G401 (cell line): ENCODE measurements at regions not wholly inside any gene's neighbourhood (a gene's known extent, or its start where the extent isn't known, plus 50 kb on each side); places are given as distances from the start of the nearest gene placed in this dataset.

ENCODE experiments used
- DNase-seq: peaks from one replicate; pipeline ENCODE4 v3.0.0-alpha.2; 2015; ENCODE audit warnings: low spot score
- in situ Hi-C: cut with HindIII; loops from 2 replicates; pipeline ENCODE4 v1.10.0; 2016; ENCODE audit warnings: low sequenced_read_pairs, mixed read lengths

GRCh38 chr11:91248199-91248807, 976.3 kb upstream of the FAT3 start:
- in situ Hi-C loops, result no loop called here
- DNase-seq, result peak; percentile 8

GRCh38 chr11:91247009-91247735, 977.4 kb upstream of the FAT3 start:
- in situ Hi-C loops, result no loop called here
- DNase-seq, result no peak

- in situ Hi-C loops, result no loop called here
Observed at GRCh38 chr11:91244912-91245311, 979.7 kb upstream of the FAT3 start.

GRCh38 chr11:91243630-91244029, 981.0 kb upstream of the FAT3 start:
- DNase-seq, result no peak
- in situ Hi-C loops, result no loop called here

More at GRCh38 chr11:91244912-91245311, 979.7 kb upstream of the FAT3 start:
- no peak for DNase-seq

- in situ Hi-C loops, result no loop called here
- DNase-seq, result no peak
Observed at GRCh38 chr11:91243051-91243450, 981.6 kb upstream of the FAT3 start.

GRCh38 chr11:91241226-91241625, 983.4 kb upstream of the FAT3 start:
- no peak for DNase-seq
- in situ Hi-C loops, result no loop called here

DNA sequence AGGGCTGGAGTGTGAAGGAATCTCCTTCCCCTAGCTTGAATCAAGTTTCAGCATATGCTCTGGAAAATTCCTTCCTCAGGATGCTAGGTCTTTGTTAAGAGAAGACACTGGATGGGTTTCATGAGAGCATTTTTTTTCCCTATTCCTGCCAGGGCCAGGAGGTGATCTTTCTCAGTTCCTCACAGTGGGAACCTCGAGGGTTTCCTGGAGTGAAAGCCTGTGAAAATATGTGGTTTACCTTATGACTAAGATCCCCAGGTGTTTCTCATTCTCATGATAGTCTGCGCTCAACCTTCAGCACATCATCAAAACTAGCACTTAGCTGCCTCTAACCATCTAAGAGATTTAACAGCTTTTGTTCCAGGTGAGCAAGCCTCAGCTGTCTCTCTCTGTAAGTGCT, 985.3 kb upstream of the FAT3 start:
- no peak for DNase-seq
- in situ Hi-C loops, result no loop called here

DNA sequence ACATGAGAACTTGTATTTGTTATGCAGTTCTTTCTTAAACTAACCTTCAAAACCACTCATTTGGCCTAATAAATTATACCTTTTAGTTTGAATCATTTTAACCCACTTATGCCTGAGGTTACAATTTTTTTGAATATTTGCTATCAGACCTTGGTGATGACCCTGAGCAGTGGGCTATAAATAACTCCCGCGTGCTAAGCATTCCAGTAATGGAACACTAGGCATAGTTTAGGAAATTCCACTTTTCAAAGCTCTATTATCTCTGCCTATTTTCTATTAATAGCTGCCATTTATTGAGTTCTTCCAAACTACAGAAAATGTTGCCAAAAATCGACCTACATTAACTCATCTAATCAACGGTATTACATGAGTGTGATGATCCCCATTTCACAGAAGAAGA, 993.4 kb upstream of the FAT3 start:
- DNase-seq, result no peak
- in situ Hi-C loops, result no loop called here

DNA sequence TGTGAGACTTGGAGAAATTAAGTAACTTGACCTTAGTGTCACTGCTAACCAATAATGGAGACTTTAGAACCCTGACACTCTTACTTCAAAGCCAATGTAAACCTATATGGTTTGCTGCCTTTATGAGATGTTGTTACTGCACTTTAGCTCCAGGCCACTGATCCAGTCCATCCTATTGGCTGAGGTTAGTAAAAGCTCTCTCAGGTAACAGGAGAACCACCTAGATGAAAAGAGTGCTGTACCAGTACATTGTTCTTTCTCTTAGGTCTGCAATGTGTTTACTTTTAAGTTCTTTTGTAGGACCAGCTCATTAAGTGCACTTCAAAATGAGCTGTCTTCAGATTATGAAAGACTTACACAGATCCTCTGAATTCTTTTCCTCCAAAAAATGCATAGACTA, 994.0 kb upstream of the FAT3 start:
- in situ Hi-C loops, result no loop called here

GRCh38 chr11:91222830-91223229, 1000.0 kb upstream of the CHORDC1 start:
- DNase-seq, result no peak

More for the DNA sequence above, 994.0 kb upstream of the FAT3 start:
- DNase-seq, result no peak

DNA sequence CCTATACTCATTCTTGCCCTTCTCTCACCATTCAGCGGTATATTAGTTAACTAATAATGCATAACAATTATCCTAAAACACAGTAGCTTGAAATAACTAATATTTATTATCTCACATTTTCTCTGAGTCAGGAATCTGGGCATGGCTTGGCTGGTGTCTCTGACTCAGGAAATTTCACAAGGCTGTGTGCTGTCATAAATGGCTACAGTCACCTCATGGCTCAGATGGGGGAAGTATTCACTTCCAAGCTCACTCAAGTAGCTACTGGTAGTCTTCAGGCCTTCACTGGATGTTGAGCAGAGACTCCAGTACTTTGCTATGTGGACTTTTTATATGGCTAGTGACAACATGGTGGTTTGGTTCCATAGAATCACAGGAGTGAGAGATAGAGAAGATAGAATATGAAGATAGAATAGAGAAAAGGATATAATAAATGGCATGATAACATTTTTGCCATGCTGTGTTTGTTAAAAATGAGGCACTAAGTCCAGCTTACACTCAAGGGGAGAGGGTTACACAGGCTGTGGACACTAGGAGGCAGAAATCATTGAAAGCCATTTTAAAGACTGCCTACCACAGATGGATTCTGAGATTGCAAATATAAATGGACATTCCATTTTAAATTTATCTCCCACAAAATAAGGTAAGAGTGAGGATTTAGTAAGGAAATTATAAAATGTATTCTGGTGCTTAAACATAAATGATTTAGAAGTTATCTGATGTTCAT, 997.8 kb upstream of the CHORDC1 start:
- DNase-seq, result no peak
- in situ Hi-C loops, result no loop called here

More at GRCh38 chr11:91222830-91223229, 1000.0 kb upstream of the CHORDC1 start:
- in situ Hi-C loops, result no loop called here

DNA sequence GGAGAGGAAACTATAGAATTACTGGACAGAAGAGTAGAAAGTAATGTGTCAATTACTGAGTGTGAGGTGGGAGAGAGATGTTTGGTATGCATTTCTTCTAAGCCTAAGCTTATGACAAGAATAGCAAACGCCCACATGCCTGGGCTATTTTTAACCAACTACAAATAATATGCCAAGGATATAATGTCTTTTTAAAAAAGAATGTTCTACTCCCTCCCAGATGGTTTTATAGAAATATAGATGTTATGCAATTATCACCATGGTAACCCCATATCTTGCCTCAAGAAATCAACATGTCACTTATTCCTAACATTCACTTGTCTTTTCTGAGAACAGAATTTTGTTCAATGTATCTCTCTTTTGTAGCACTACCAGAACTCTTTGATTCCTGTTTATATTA, 996.7 kb upstream of the CHORDC1 start:
- in situ Hi-C loops, result no loop called here
- DNase-seq, result no peak

- in situ Hi-C loops, result no loop called here
- DNase-seq, result no peak
Observed at GRCh38 chr11:91209751-91210150, 986.9 kb upstream of the CHORDC1 start.

GRCh38 chr11:91209306-91209705, 986.5 kb upstream of the CHORDC1 start:
- in situ Hi-C loops, result no loop called here
- no peak for DNase-seq

- in situ Hi-C loops, result no loop called here
- DNase-seq, result no peak
Observed at GRCh38 chr11:91199866-91200265, 977.0 kb upstream of the CHORDC1 start.

GRCh38 chr11:91194546-91194945, 971.7 kb upstream of the CHORDC1 start:
- in situ Hi-C loops, result no loop called here
- DNase-seq, result no peak

GRCh38 chr11:91188484-91188883, 965.6 kb upstream of the CHORDC1 start:
- DNase-seq, result no peak
- in situ Hi-C loops, result no loop called here

DNA sequence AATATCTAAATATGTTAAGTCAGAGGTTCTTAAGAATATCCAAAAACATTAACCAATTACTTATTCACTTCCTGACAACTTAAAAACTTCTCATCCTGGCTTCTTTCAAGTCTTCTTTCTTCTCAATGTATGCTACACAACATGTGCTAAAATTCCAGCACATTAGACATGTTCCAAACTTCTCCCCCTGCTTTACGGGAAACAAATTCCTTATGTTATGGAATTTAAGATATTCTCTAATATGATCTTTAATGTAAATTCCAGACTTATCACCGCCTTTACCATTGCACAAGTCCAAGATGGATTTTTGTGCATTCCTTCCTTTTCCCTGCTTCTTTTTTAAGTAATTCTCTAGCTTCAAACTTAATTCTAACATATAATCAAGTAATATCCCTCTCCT, 964.5 kb upstream of the CHORDC1 start:
- in situ Hi-C loops, result no loop called here
- DNase-seq, result no peak

GRCh38 chr11:91178366-91178765, 955.5 kb upstream of the CHORDC1 start:
- DNase-seq, result no peak
- in situ Hi-C loops, result no loop called here

- in situ Hi-C loops, result no loop called here
- no peak for DNase-seq
Observed at GRCh38 chr11:91174734-91175133, 951.9 kb upstream of the CHORDC1 start.
